H9 (cell line): ENCODE measurements at regions not wholly inside any gene's neighbourhood (a gene's known extent, or its start where the extent isn't known, plus 50 kb on each side); places are given as distances from the start of the nearest gene placed in this dataset.

Experiments used
- DNase-seq: peaks from one replicate; pipeline ENCODE4 v3.0.0-alpha.2; 2017
- H2AFZ ChIP-seq: one replicate; pipeline ENCODE4 v1.6.1; 2013; ENCODE audit warnings: mild to moderate bottlenecking, low read length, control low read depth, moderate library complexity
- H2AK5ac ChIP-seq: 2 replicates; pipeline ENCODE4 v1.6.1; 2013; ENCODE audit warnings: low read length, control low read depth, mixed read lengths; ENCODE audit not compliant: insufficient read length
- H2BK120ac ChIP-seq: one replicate; pipeline ENCODE4 v1.6.1; 2013; ENCODE audit warnings: low read depth, mild to moderate bottlenecking, low read length, control low read depth, inconsistent platforms; ENCODE audit not compliant: poor library complexity, severe bottlenecking
- H2BK12ac ChIP-seq: 2 replicates; pipeline ENCODE4 v1.6.1; 2013; ENCODE audit warnings: low read length, control low read depth, mixed read lengths, low read depth; ENCODE audit not compliant: insufficient read length
- H2BK15ac ChIP-seq: 2 replicates; pipeline ENCODE4 v1.6.1; 2013; ENCODE audit warnings: low read depth, low read length, control low read depth
- H2BK20ac ChIP-seq: one replicate; pipeline ENCODE4 v1.6.1; 2013; ENCODE audit warnings: low read depth, mild to moderate bottlenecking, low read length, control low read depth, inconsistent platforms; ENCODE audit not compliant: poor library complexity, severe bottlenecking
- H2BK5ac ChIP-seq: 2 replicates; pipeline ENCODE4 v1.6.1; 2013; ENCODE audit warnings: low read length, control low read depth, mixed read lengths; ENCODE audit not compliant: insufficient read length
- H3K14ac ChIP-seq: 2 replicates; pipeline ENCODE4 v1.6.1; 2013; ENCODE audit warnings: low read length, control low read depth; ENCODE audit not compliant: insufficient read depth
- H3K18ac ChIP-seq: 2 replicates; pipeline ENCODE4 v1.6.1; 2013; ENCODE audit warnings: low read depth, mild to moderate bottlenecking, mixed read lengths, low read length, control low read depth; ENCODE audit not compliant: insufficient read length
- H3K23ac ChIP-seq: 2 replicates; pipeline ENCODE4 v1.6.1; 2013; ENCODE audit warnings: low read length, control low read depth, mixed read lengths, low read depth; ENCODE audit not compliant: insufficient read length
- H3K23me2 ChIP-seq: 2 replicates; pipeline ENCODE4 v1.6.1; 2013; ENCODE audit warnings: low read depth, mild to moderate bottlenecking, mixed read lengths, low read length, control low read depth; ENCODE audit not compliant: insufficient read length, poor library complexity, severe bottlenecking
- H3K27ac ChIP-seq: 2 replicates; pipeline ENCODE4 v1.5.1; 2013; ENCODE audit warnings: low read length, control low read depth, mixed read lengths, low read depth; ENCODE audit not compliant: insufficient read length
- H3K27me3 ChIP-seq: 2 replicates; pipeline ENCODE4 v1.6.1; 2013; ENCODE audit warnings: low read length, control low read depth, inconsistent platforms; ENCODE audit not compliant: insufficient read depth
- H3K4ac ChIP-seq: 2 replicates; pipeline ENCODE4 v1.6.1; 2013; ENCODE audit warnings: low read depth, mild to moderate bottlenecking, control low read depth, inconsistent platforms, low read length, moderate library complexity
- H3K4me1 ChIP-seq: 2 replicates; pipeline ENCODE4 v1.6.1; 2013; ENCODE audit warnings: low read length, control low read depth, inconsistent platforms; ENCODE audit not compliant: insufficient read depth
- H3K4me2 ChIP-seq: 2 replicates; pipeline ENCODE4 v1.6.1; 2013; ENCODE audit warnings: low read length, control low read depth, mixed read lengths; ENCODE audit not compliant: insufficient read length, insufficient read depth
- H3K56ac ChIP-seq: 2 replicates; pipeline ENCODE4 v1.6.1; 2013; ENCODE audit warnings: low read depth, mild to moderate bottlenecking, mixed read lengths, low read length, control low read depth; ENCODE audit not compliant: insufficient read length
- H3K79me1 ChIP-seq: 2 replicates; pipeline ENCODE4 v1.6.1; 2013; ENCODE audit warnings: low read depth, mild to moderate bottlenecking, moderate library complexity, low read length, control low read depth, inconsistent platforms; ENCODE audit not compliant: insufficient read depth, poor library complexity, severe bottlenecking
- H3K79me2 ChIP-seq: 2 replicates; pipeline ENCODE4 v1.6.1; 2013; ENCODE audit warnings: low read length, control low read depth, inconsistent platforms; ENCODE audit not compliant: insufficient read depth
- H3K9ac ChIP-seq: 2 replicates; pipeline ENCODE4 v1.6.1; 2013; ENCODE audit warnings: low read length, control low read depth, mixed read lengths; ENCODE audit not compliant: insufficient read length; ENCODE audit errors: extremely low read depth
- H3K9me3 ChIP-seq: one replicate; pipeline ENCODE4 v1.6.1; 2013; ENCODE audit warnings: low read depth, low read length, inconsistent platforms; ENCODE audit not compliant: control insufficient read depth
- H3T11ph ChIP-seq: one replicate; pipeline ENCODE4 v1.6.1; 2013; ENCODE audit warnings: mild to moderate bottlenecking, low read length, control low read depth, inconsistent platforms
- H4K20me1 ChIP-seq: one replicate; pipeline ENCODE4 v1.6.1; 2013; ENCODE audit not compliant: control insufficient read depth, insufficient read length, insufficient read depth
- H4K5ac ChIP-seq: 2 replicates; pipeline ENCODE4 v1.6.1; 2013; ENCODE audit warnings: low read depth, mild to moderate bottlenecking, mixed read lengths, low read length, control low read depth; ENCODE audit not compliant: insufficient read length
- H4K8ac ChIP-seq: replicated peaks from 2 replicates; pipeline ENCODE4 v1.6.1; 2013; ENCODE audit warnings: low read length, control low read depth, mixed read lengths, low read depth; ENCODE audit not compliant: insufficient read length
- H4K91ac ChIP-seq: 2 replicates; pipeline ENCODE4 v1.6.1; 2013; ENCODE audit warnings: low read depth, mild to moderate bottlenecking, moderate library complexity, mixed read lengths, low read length, control low read depth; ENCODE audit not compliant: insufficient read length
- H3K27ac Mint-ChIP-seq, 3 experiments: 2 replicates in 2 of 3; 3 replicates in 1 of 3; pipeline ENCODE4 v1.8.0; 2020 to 2021; ENCODE audit warnings: mixed read lengths in 3 of 3, mild to moderate bottlenecking in 1 of 3, moderate library complexity in 1 of 3
- H3K27me3 Mint-ChIP-seq: 2 replicates; pipeline ENCODE4 v1.8.0; 2021; ENCODE audit warnings: low read depth, mild to moderate bottlenecking, moderate library complexity, mixed read lengths
- H3K36me3 Mint-ChIP-seq, 3 experiments: 2 replicates in 2 of 3; 3 replicates in 1 of 3; pipeline ENCODE4 v1.8.0; 2020 to 2021; ENCODE audit warnings: low read depth in 3 of 3, mixed read lengths in 3 of 3; ENCODE audit not compliant: insufficient read depth in 1 of 3
- H3K4me1 Mint-ChIP-seq, 2 experiments: 2 replicates each; pipeline ENCODE4 v1.8.0; 2020; ENCODE audit warnings: mixed read lengths in 2 of 2
- H3K4me3 Mint-ChIP-seq, 2 experiments: 2 replicates in 1 of 2; 3 replicates in 1 of 2; pipeline ENCODE4 v1.8.0; 2020 to 2021; ENCODE audit warnings: mild to moderate bottlenecking in 2 of 2, mixed read lengths in 2 of 2, moderate library complexity in 1 of 2
- H3K9me3 Mint-ChIP-seq, 2 experiments: 2 replicates in 1 of 2; 3 replicates in 1 of 2; pipeline ENCODE4 v1.8.0; 2020; ENCODE audit warnings: mild to moderate bottlenecking in 2 of 2, mixed read lengths in 2 of 2, moderate library complexity in 1 of 2
- WGBS: extraction: QIAGEN DNeasy Blood & Tissue Kit; methylation state at CpG from one replicate; pipeline ENCODE4 v1.1.7; 2013; ENCODE audit warnings: missing lambda C conversion rate, low lambda C conversion rate, mixed read lengths; ENCODE audit not compliant: insufficient read length; ENCODE audit errors: extremely low coverage; 5-methylcytosine and 5-hydroxymethylcytosine counted together
- TF ChIP-seq, protein P1 (sequence below): fragments of 200-600 bp; sonication (generic); conservative IDR thresholded peaks from 3 replicates; pipeline ENCODE4 v1.8.0; 2021; ENCODE audit warnings: antibody characterized with exemption, mild to moderate bottlenecking

DNA sequence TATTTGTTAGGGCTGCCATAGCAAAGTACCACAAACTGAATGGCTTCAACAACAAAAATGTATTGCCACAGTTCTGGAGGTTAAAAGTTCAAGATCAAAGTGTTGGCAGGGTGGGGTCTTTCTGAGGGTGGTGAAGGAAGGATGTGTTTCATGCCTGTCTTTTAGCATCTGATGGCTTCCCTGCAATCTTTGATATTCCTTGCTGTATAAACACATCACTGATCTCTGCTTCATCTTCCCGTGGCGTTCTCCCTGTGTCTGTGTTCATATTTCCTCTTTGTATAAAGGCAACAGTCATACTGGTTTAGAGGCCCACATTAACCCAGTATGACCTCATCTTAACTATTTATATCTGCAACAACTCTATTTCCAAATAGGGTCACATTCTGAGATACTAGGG is 167.5 kb downstream of the BTG1 start:
- no peak overlapping the region for H2BK5ac ChIP-seq
- no peaks in the 10 kb centered on the region for H3K27me3 ChIP-seq
- H3K4ac ChIP-seq, result no peak overlapping the region
- no peak overlapping the region for H2BK15ac ChIP-seq
- no peak overlapping the region for H3K56ac ChIP-seq
- no peak overlapping the region for H2AFZ ChIP-seq
- no CpG with 5 or more reads among the region's 2 CpGs for WGBS
- no peak overlapping the region for H3K23ac ChIP-seq
- H3K23me2 ChIP-seq, result no peaks in the 10 kb centered on the region
- no peak overlapping the region for H3K9ac ChIP-seq
- H3K4me1 ChIP-seq, result no peaks in the 10 kb centered on the region
- Mint-ChIP-seq H3K27ac (no peak overlapping the region), H3K27me3 (peaks cover 1% of the 10 kb centered on the region; the same call in 1 of the 2 replicates), H3K4me3 (no peak overlapping the region), H3K4me1 (peaks cover 2% of the 10 kb centered on the region in 2 experiments; a peak in 3 of 4 replicates), H3K9me3 (no peaks in the 10 kb centered on the region), H3K36me3 (no peaks in the 10 kb centered on the region)
- H3K4me2 ChIP-seq, result no peak overlapping the region
- H4K8ac ChIP-seq, result no peak overlapping the region
- no peak overlapping the region for H2AK5ac ChIP-seq
- H4K5ac ChIP-seq, result no peak overlapping the region
- H2BK12ac ChIP-seq, result no peak overlapping the region
- no peak overlapping the region for H3K27ac ChIP-seq
- H3K9me3 ChIP-seq, result no peaks in the 10 kb centered on the region
- no peaks in the 10 kb centered on the region for H3K79me2 ChIP-seq
- no peaks in the 10 kb centered on the region for H3K79me1 ChIP-seq
- no peak overlapping the region for H2BK20ac ChIP-seq
- no peak overlapping the region for H3K18ac ChIP-seq
- H4K20me1 ChIP-seq, result no peaks in the 10 kb centered on the region
- H4K91ac ChIP-seq, result no peak overlapping the region
- TF ChIP-seq, protein P1, sequence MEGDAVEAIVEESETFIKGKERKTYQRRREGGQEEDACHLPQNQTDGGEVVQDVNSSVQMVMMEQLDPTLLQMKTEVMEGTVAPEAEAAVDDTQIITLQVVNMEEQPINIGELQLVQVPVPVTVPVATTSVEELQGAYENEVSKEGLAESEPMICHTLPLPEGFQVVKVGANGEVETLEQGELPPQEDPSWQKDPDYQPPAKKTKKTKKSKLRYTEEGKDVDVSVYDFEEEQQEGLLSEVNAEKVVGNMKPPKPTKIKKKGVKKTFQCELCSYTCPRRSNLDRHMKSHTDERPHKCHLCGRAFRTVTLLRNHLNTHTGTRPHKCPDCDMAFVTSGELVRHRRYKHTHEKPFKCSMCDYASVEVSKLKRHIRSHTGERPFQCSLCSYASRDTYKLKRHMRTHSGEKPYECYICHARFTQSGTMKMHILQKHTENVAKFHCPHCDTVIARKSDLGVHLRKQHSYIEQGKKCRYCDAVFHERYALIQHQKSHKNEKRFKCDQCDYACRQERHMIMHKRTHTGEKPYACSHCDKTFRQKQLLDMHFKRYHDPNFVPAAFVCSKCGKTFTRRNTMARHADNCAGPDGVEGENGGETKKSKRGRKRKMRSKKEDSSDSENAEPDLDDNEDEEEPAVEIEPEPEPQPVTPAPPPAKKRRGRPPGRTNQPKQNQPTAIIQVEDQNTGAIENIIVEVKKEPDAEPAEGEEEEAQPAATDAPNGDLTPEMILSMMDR, result no peak
- H2BK120ac ChIP-seq, result no peak overlapping the region
- no peak overlapping the region for H3K14ac ChIP-seq
- no peak for DNase-seq
- no peak overlapping the region for H3T11ph ChIP-seq
